Caco-2 (cell line): ENCODE measurements at regions not wholly inside any gene's neighbourhood (a gene's known extent, or its start where the extent isn't known, plus 50 kb on each side); places are given as distances from the start of the nearest gene placed in this dataset.

Source experiments
- BruUV-seq: library from RNA; stranded (reverse); fragments of 400-500 nt; replicated peaks from 2 replicates; lab custom pipeline; 2021; lab: Mats Ljungman, UMichigan
- CTCF ChIA-PET: fragments of 300-600 bp; sonication (Branson Sonifier 250); formaldehyde crosslinking; loops from one replicate; lab custom pipeline; 2022; ENCODE audit warnings: antibody characterized with exemption; lab: Charles Lee
- POLR2A ChIA-PET: fragments of 300-600 bp; sonication (Branson Sonifier 250); formaldehyde crosslinking; loops from one replicate; lab custom pipeline; 2022; ENCODE audit warnings: antibody characterized with exemption; lab: Charles Lee
- DNase-seq, 2 experiments: peaks; one replicate each; pipeline versions ENCODE4 v3.0.0 to v3.0.0-alpha.2; 2020 to 2022
- H3K27me3 ChIP-seq: replicated peaks from 2 replicates; pipeline ENCODE4 v1.6.0; 2011; ENCODE audit warnings: low read length; ENCODE audit not compliant: control insufficient read depth, insufficient read depth
- H3K36me3 ChIP-seq: 2 replicates; pipeline ENCODE4 v1.5.1; 2011; ENCODE audit warnings: low read length; ENCODE audit not compliant: control insufficient read depth, insufficient read depth
- H3K4me1 ChIP-seq: fragments of 250-450 bp; sonication (Bioruptor Pico); 2 replicates; pipeline ENCODE4 v1.5.1; 2020; ENCODE audit warnings: mild to moderate bottlenecking
- H3K4me3 ChIP-seq: 2 replicates; pipeline ENCODE4 v1.5.1; 2011; ENCODE audit warnings: low read depth, mild to moderate bottlenecking, control low read depth, low read length
- H3K9me3 ChIP-seq: fragments of 250-450 bp; sonication (Bioruptor Pico); 2 replicates; pipeline ENCODE4 v1.5.1; 2020; ENCODE audit warnings: mild to moderate bottlenecking, moderate library complexity
- H3K27ac Mint-ChIP-seq: one replicate; pipeline ENCODE4 v1.8.0; 2022; ENCODE audit warnings: mixed read lengths; ENCODE audit not compliant: unreplicated experiment
- H3K27me3 Mint-ChIP-seq: one replicate; pipeline ENCODE4 v1.8.0; 2022; ENCODE audit warnings: mixed read lengths; ENCODE audit not compliant: insufficient read depth, unreplicated experiment
- H3K36me3 Mint-ChIP-seq: one replicate; pipeline ENCODE4 v1.8.0; 2022; ENCODE audit warnings: mild to moderate bottlenecking, mixed read lengths; ENCODE audit not compliant: insufficient read depth, unreplicated experiment
- H3K4me1 Mint-ChIP-seq: one replicate; pipeline ENCODE4 v1.8.0; 2022; ENCODE audit warnings: low read depth, mixed read lengths; ENCODE audit not compliant: unreplicated experiment
- H3K4me3 Mint-ChIP-seq: one replicate; pipeline ENCODE4 v1.8.0; 2022; ENCODE audit warnings: mild to moderate bottlenecking, moderate library complexity, mixed read lengths; ENCODE audit not compliant: unreplicated experiment
- H3K9me3 Mint-ChIP-seq: one replicate; pipeline ENCODE4 v1.8.0; 2022; ENCODE audit warnings: mixed read lengths; ENCODE audit not compliant: unreplicated experiment
- intact Hi-C: fragments of 100-400 bp; cut with micrococcal nuclease; formaldehyde crosslinking; loops from one replicate; pipeline ENCODE4 v1.10.0; 2022; ENCODE audit not compliant: unreplicated experiment
- TF ChIP-seq, protein P1 (sequence below), 2 experiments: fragments of 200-600 bp in 1 of 2; IDR thresholded peaks; 1 replicate in 1 of 2; 2 replicates in 1 of 2; pipeline versions ENCODE4 v1.5.1 to v1.8.0; 2011 to 2022; ENCODE audit warnings: antibody characterized with exemption in 1 of 2, control low read depth in 1 of 2, inconsistent platforms in 1 of 2, low read depth in 1 of 2, low read length in 1 of 2, mild to moderate bottlenecking in 1 of 2, moderate library complexity in 1 of 2; ENCODE audit not compliant: insufficient read depth in 1 of 2, severe bottlenecking in 1 of 2, unreplicated experiment in 1 of 2

DNA sequence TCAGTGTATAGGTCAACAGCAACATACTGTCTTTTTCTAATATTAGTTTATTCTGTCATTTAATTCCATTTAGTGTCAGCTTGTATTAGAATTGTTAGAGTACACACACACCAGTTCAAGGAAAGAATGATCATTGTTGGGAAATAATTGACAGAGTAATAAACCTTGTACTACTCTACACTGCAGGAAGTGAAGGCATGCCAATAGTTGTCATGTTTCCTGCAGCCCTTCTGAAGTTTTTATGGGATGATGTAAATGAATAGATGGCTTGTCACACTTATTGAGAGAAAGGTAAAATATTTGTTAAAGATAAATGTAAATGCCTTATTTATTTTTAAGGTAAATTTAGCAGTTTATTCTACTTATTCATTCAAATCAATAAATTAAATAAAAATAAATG is 306.9 kb upstream of the KLHL1 start:
- DNase-seq = no peak
- no peaks in the 10 kb centered on the region for H3K27me3 ChIP-seq
- H3K27me3 Mint-ChIP-seq = no peaks in the 10 kb centered on the region
- H3K4me1 Mint-ChIP-seq = no peaks in the 10 kb centered on the region
- 0 out of 2 replicates have a peak, but pooled peaks cover 3% of the 10 kb centered on the region for H3K9me3 ChIP-seq
- H3K4me3 Mint-ChIP-seq = no peak overlapping the region
- intact Hi-C loops = no loop called here
- ChIA-PET CTCF (interaction anchor here (0.6 kb wide), 1 partner anchor 24 kb away, joined by 6 read pairs; no protein-coding TSS in a partner anchor), POLR2A (no interaction called here)
- 0 out of 2 replicates have a peak, but pooled peaks cover 3% of the 10 kb centered on the region for H3K4me1 ChIP-seq
- no peaks in the 10 kb centered on the region for H3K9me3 Mint-ChIP-seq
- no peak overlapping the region for H3K27ac Mint-ChIP-seq
- no TSS peak for BruUV-seq
- H3K36me3 Mint-ChIP-seq = no peaks in the 10 kb centered on the region
- no peaks in the 10 kb centered on the region for H3K36me3 ChIP-seq
- TF ChIP-seq, protein P1, sequence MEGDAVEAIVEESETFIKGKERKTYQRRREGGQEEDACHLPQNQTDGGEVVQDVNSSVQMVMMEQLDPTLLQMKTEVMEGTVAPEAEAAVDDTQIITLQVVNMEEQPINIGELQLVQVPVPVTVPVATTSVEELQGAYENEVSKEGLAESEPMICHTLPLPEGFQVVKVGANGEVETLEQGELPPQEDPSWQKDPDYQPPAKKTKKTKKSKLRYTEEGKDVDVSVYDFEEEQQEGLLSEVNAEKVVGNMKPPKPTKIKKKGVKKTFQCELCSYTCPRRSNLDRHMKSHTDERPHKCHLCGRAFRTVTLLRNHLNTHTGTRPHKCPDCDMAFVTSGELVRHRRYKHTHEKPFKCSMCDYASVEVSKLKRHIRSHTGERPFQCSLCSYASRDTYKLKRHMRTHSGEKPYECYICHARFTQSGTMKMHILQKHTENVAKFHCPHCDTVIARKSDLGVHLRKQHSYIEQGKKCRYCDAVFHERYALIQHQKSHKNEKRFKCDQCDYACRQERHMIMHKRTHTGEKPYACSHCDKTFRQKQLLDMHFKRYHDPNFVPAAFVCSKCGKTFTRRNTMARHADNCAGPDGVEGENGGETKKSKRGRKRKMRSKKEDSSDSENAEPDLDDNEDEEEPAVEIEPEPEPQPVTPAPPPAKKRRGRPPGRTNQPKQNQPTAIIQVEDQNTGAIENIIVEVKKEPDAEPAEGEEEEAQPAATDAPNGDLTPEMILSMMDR (IDR thresholded peaks at IDR 0.05; ENCODE audit: insufficient read depth in 1 of 2, low read depth in 1 of 2, low read length in 1 of 2, severe bottlenecking in 1 of 2, unreplicated experiment in 1 of 2) = no peak
- H3K4me3 ChIP-seq = no peak overlapping the region

DNA sequence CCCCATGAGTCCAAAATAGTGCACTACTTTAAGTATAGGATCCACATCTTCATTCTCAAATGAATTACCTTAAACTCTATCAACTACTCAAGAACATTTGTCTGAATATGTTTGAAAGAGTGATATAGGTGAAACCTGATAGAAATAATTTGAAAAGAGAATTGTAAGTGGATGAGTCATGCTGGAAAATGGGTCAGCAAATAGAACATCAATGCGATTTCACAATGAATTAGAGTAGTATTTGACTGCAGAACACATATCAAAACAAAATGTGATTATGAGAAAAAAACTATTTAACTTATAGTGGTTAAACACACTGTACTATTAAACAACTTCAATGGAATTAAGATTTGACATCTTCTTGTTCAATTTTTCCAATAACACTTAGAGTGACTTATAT is 300.6 kb upstream of the KLHL1 start:
- Histone ChIP-seq H3K9me3 (0 out of 2 replicates have a peak, but pooled peaks cover under 1% of the 10 kb centered on the region), H3K4me3 (no peak overlapping the region), H3K27me3 (no peaks in the 10 kb centered on the region), H3K4me1 (peaks cover 7% of the 10 kb centered on the region; the same call in 1 of the 2 replicates), H3K36me3 (no peaks in the 10 kb centered on the region)
- ChIA-PET CTCF (no interaction called here), POLR2A (no interaction called here)
- TF ChIP-seq, protein P1 (IDR thresholded peaks at IDR 0.05; ENCODE audit: insufficient read depth in 1 of 2, low read depth in 1 of 2, low read length in 1 of 2, severe bottlenecking in 1 of 2, unreplicated experiment in 1 of 2) = no peak
- no peaks in the 10 kb centered on the region for H3K36me3 Mint-ChIP-seq
- H3K4me1 Mint-ChIP-seq = peaks cover 8% of the 10 kb centered on the region
- H3K9me3 Mint-ChIP-seq = no peaks in the 10 kb centered on the region
- no TSS peak for BruUV-seq
- no peak overlapping the region for H3K27ac Mint-ChIP-seq
- intact Hi-C loops = loop anchor here (5.0 kb wide), 1 partner anchor 67 kb away; no protein-coding TSS in a partner anchor
- DNase-seq = no peak
- no peaks in the 10 kb centered on the region for H3K27me3 Mint-ChIP-seq
- H3K4me3 Mint-ChIP-seq = no peak overlapping the region

DNA sequence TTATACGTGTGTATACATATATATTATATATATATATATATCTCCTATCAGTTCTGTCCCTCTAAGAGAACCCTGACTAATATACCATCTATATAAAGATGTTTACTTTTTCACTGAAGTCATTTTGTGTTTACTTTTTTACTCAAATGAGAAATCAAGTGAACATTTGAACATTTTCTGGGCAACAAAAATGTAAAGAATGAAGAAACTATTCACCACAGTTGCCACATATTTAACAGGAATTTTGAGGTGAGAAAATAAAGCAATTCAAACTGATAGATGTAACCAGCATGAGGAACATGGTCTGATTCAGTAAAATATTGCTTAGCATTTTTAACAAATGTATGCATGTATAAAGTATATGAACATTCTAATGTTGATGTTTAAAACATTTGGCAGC is 299.2 kb upstream of the KLHL1 start:
- Mint-ChIP-seq H3K9me3 (no peaks in the 10 kb centered on the region), H3K27ac (no peak overlapping the region), H3K4me1 (peaks cover 8% of the 10 kb centered on the region), H3K27me3 (no peaks in the 10 kb centered on the region), H3K36me3 (no peaks in the 10 kb centered on the region), H3K4me3 (no peak overlapping the region)
- intact Hi-C loops = loop anchor here (1.0 to 5.0 kb wide), 2 partner anchors 16 to 65 kb away; no protein-coding TSS in a partner anchor
- ChIA-PET POLR2A (no interaction called here), CTCF (no interaction called here)
- TF ChIP-seq, protein P1 (IDR thresholded peaks at IDR 0.05; ENCODE audit: insufficient read depth in 1 of 2, low read depth in 1 of 2, low read length in 1 of 2, severe bottlenecking in 1 of 2, unreplicated experiment in 1 of 2) = no peak
- no peaks in the 10 kb centered on the region for H3K9me3 ChIP-seq
- H3K27me3 ChIP-seq = no peaks in the 10 kb centered on the region
- peaks cover 7% of the 10 kb centered on the region; the same call in 1 of the 2 replicates for H3K4me1 ChIP-seq
- no peak for DNase-seq
- no peak overlapping the region for H3K4me3 ChIP-seq
- no TSS peak for BruUV-seq
- no peaks in the 10 kb centered on the region for H3K36me3 ChIP-seq
